Liver (tissue), 8 donors: ENCODE measurements at regions not wholly inside any gene's neighbourhood (a gene's known extent, or its start where the extent isn't known, plus 50 kb on each side); places are given as distances from the start of the nearest gene placed in this dataset.

Experiments
- DNase-seq: peaks from one replicate; pipeline ENCODE4 v3.0.0-alpha.2; 2017; ENCODE audit warnings: low spot score
- H3K27ac ChIP-seq, 2 donors: one replicate each; pipeline ENCODE4 v1.7.0; 2013; ENCODE audit warnings: inconsistent platforms in 2 of 2, low read length in 2 of 2, control low read depth in 1 of 2, low read depth in 1 of 2, mild to moderate bottlenecking in 1 of 2
- H3K27me3 ChIP-seq, 4 donors: one replicate each; pipeline versions ENCODE4 v1.6.1 to v1.7.0; 2013; ENCODE audit warnings: low read length in 3 of 4, inconsistent platforms in 1 of 4, mild to moderate bottlenecking in 1 of 4, moderate library complexity in 1 of 4; ENCODE audit not compliant: control insufficient read depth in 4 of 4, insufficient read depth in 4 of 4
- H3K36me3 ChIP-seq, 4 donors: one replicate each; pipeline versions ENCODE4 v1.6.1 to v1.7.0; 2013; ENCODE audit warnings: low read length in 3 of 4, mild to moderate bottlenecking in 3 of 4, low read depth in 1 of 4, moderate library complexity in 1 of 4; ENCODE audit not compliant: control insufficient read depth in 4 of 4, insufficient read depth in 3 of 4
- H3K4me1 ChIP-seq, 4 donors: one replicate each; pipeline versions ENCODE4 v1.6.1 to v1.7.0; 2013; ENCODE audit warnings: low read length in 3 of 4, mild to moderate bottlenecking in 3 of 4, moderate library complexity in 1 of 4; ENCODE audit not compliant: control insufficient read depth in 4 of 4, insufficient read depth in 4 of 4
- H3K4me3 ChIP-seq, 3 donors: one replicate each; pipeline versions ENCODE4 v1.6.1 to v1.7.0; 2013; ENCODE audit warnings: low read length in 3 of 3, control low read depth in 1 of 3, low read depth in 1 of 3, mild to moderate bottlenecking in 1 of 3
- H3K9ac ChIP-seq, 2 donors: one replicate each; pipeline ENCODE4 v1.7.0; 2013; ENCODE audit warnings: low read length in 2 of 2, mild to moderate bottlenecking in 2 of 2, moderate library complexity in 2 of 2, control low read depth in 1 of 2, low read depth in 1 of 2
- H3K9me3 ChIP-seq, 4 donors: one replicate each; pipeline versions ENCODE4 v1.6.1 to v1.7.0; 2013; ENCODE audit warnings: low read length in 3 of 4; ENCODE audit not compliant: control insufficient read depth in 4 of 4
- CTCF ChIP-seq: fragments of 150-350 bp; IDR thresholded peaks from 2 replicates; pipeline ENCODE4 v1.5.1; 2017; ENCODE audit warnings: improper control_type of control experiment, low read depth, low read length; ENCODE audit not compliant: missing input control
- EGR1 ChIP-seq, 2 donors: IDR thresholded peaks; 2 replicates each; pipeline ENCODE4 v1.6.1; 2016 to 2018; ENCODE audit warnings: antibody characterized with exemption in 2 of 2, low read depth in 2 of 2
- FOXA1 ChIP-seq: IDR thresholded peaks from 2 replicates; pipeline ENCODE4 v1.6.1; 2016; ENCODE audit warnings: antibody characterized with exemption
- FOXA2 ChIP-seq: IDR thresholded peaks from 2 replicates; pipeline ENCODE4 v1.6.1; 2016; ENCODE audit warnings: antibody characterized with exemption
- GABPA ChIP-seq, 2 donors: IDR thresholded peaks in 1 of 2; conservative IDR thresholded peaks in 1 of 2; 2 replicates each; pipeline ENCODE4 v1.6.1; 2016; ENCODE audit warnings: antibody characterized with exemption in 2 of 2, mild to moderate bottlenecking in 1 of 2, moderate library complexity in 1 of 2
- HNF4A ChIP-seq, 2 donors: conservative IDR thresholded peaks; 2 replicates each; pipeline ENCODE4 v1.6.1; 2016; ENCODE audit warnings: antibody characterized with exemption in 2 of 2, mild to moderate bottlenecking in 2 of 2
- HNF4G ChIP-seq: IDR thresholded peaks from 2 replicates; pipeline ENCODE4 v1.6.1; 2016; ENCODE audit warnings: antibody characterized with exemption
- JUND ChIP-seq, 2 donors: IDR thresholded peaks; 2 replicates each; pipeline ENCODE4 v1.6.1; 2016; ENCODE audit warnings: antibody characterized with exemption in 2 of 2
- NR2F2 ChIP-seq: IDR thresholded peaks from 2 replicates; pipeline ENCODE4 v1.6.1; 2016; ENCODE audit warnings: antibody characterized with exemption
- RAD21 ChIP-seq, 2 donors: IDR thresholded peaks; 2 replicates each; pipeline ENCODE4 v1.6.1; 2016; ENCODE audit warnings: antibody characterized with exemption in 2 of 2, mild to moderate bottlenecking in 2 of 2
- RXRA ChIP-seq, 2 donors: IDR thresholded peaks; 2 replicates each; pipeline ENCODE4 v1.6.1; 2017 to 2018; ENCODE audit warnings: antibody characterized with exemption in 2 of 2, mild to moderate bottlenecking in 1 of 2
- SP1 ChIP-seq: IDR thresholded peaks from 2 replicates; pipeline ENCODE4 v1.6.1; 2018; ENCODE audit warnings: antibody characterized with exemption, mild to moderate bottlenecking
- TAF1 ChIP-seq: conservative IDR thresholded peaks from 2 replicates; pipeline ENCODE4 v1.6.1; 2016; ENCODE audit warnings: antibody characterized with exemption, mild to moderate bottlenecking
- YY1 ChIP-seq: IDR thresholded peaks from 2 replicates; pipeline ENCODE4 v1.6.1; 2016; ENCODE audit warnings: antibody characterized with exemption, mild to moderate bottlenecking
- WGBS: extraction: QIAGEN DNeasy Blood & Tissue Kit; methylation state at CpG from one replicate; pipeline ENCODE4 v1.1.7; 2013; 5-methylcytosine and 5-hydroxymethylcytosine counted together
- TF ChIP-seq, protein P1 (sequence below): IDR thresholded peaks from 2 replicates; pipeline ENCODE4 v1.6.1; 2016; ENCODE audit warnings: antibody characterized with exemption, mild to moderate bottlenecking
- TF ChIP-seq, protein P2 (sequence below): IDR thresholded peaks from 2 replicates; pipeline ENCODE4 v1.6.1; 2016; ENCODE audit warnings: antibody characterized with exemption
- TF ChIP-seq, protein P3 (sequence below): IDR thresholded peaks from 2 replicates; pipeline ENCODE4 v1.6.1; 2016; ENCODE audit warnings: antibody characterized with exemption
- TF ChIP-seq, protein P4 (sequence below): IDR thresholded peaks from 2 replicates; pipeline ENCODE4 v1.6.1; 2016; ENCODE audit warnings: antibody characterized with exemption
- donor health status: healthy.
- donor health status: healthy.
- donor health status: healthy.
- donor health status: healthy.
- donor health status: healthy.

- TF ChIP-seq YY1 (no peak), CTCF (no peak), GABPA (IDR thresholded peaks at IDR 0.05 in 1 of 2, conservative IDR thresholded peaks at IDR 0.05 in 1 of 2) (no peak), SP1 (no peak), HNF4A (conservative IDR thresholded peaks at IDR 0.05) (no peak), FOXA1 (no peak), RXRA (IDR thresholded peaks at IDR 0.05) (no peak), EGR1 (IDR thresholded peaks at IDR 0.05; ENCODE audit: low read depth in 2 of 2) (no peak), FOXA2 (no peak), HNF4G (no peak), JUND (IDR thresholded peaks at IDR 0.05) (no peak), RAD21 (IDR thresholded peaks at IDR 0.05) (no peak), TAF1 (no peak), NR2F2 (no peak)
- TF ChIP-seq, protein P1, sequence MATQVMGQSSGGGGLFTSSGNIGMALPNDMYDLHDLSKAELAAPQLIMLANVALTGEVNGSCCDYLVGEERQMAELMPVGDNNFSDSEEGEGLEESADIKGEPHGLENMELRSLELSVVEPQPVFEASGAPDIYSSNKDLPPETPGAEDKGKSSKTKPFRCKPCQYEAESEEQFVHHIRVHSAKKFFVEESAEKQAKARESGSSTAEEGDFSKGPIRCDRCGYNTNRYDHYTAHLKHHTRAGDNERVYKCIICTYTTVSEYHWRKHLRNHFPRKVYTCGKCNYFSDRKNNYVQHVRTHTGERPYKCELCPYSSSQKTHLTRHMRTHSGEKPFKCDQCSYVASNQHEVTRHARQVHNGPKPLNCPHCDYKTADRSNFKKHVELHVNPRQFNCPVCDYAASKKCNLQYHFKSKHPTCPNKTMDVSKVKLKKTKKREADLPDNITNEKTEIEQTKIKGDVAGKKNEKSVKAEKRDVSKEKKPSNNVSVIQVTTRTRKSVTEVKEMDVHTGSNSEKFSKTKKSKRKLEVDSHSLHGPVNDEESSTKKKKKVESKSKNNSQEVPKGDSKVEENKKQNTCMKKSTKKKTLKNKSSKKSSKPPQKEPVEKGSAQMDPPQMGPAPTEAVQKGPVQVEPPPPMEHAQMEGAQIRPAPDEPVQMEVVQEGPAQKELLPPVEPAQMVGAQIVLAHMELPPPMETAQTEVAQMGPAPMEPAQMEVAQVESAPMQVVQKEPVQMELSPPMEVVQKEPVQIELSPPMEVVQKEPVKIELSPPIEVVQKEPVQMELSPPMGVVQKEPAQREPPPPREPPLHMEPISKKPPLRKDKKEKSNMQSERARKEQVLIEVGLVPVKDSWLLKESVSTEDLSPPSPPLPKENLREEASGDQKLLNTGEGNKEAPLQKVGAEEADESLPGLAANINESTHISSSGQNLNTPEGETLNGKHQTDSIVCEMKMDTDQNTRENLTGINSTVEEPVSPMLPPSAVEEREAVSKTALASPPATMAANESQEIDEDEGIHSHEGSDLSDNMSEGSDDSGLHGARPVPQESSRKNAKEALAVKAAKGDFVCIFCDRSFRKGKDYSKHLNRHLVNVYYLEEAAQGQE: no peak
- TF ChIP-seq, protein P2, sequence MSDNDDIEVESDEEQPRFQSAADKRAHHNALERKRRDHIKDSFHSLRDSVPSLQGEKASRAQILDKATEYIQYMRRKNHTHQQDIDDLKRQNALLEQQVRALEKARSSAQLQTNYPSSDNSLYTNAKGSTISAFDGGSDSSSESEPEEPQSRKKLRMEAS: no peak
- TF ChIP-seq, protein P3, sequence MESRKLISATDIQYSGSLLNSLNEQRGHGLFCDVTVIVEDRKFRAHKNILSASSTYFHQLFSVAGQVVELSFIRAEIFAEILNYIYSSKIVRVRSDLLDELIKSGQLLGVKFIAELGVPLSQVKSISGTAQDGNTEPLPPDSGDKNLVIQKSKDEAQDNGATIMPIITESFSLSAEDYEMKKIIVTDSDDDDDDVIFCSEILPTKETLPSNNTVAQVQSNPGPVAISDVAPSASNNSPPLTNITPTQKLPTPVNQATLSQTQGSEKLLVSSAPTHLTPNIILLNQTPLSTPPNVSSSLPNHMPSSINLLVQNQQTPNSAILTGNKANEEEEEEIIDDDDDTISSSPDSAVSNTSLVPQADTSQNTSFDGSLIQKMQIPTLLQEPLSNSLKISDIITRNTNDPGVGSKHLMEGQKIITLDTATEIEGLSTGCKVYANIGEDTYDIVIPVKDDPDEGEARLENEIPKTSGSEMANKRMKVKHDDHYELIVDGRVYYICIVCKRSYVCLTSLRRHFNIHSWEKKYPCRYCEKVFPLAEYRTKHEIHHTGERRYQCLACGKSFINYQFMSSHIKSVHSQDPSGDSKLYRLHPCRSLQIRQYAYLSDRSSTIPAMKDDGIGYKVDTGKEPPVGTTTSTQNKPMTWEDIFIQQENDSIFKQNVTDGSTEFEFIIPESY: no peak
- TF ChIP-seq, protein P4, sequence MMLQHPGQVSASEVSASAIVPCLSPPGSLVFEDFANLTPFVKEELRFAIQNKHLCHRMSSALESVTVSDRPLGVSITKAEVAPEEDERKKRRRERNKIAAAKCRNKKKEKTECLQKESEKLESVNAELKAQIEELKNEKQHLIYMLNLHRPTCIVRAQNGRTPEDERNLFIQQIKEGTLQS: no peak
- H3K9me3 ChIP-seq: no peaks in the 10 kb centered on the region
- H3K27me3 ChIP-seq: no peaks in the 10 kb centered on the region
- no peak for DNase-seq
- no peak overlapping the region for H3K9ac ChIP-seq
- H3K36me3 ChIP-seq: no peaks in the 10 kb centered on the region
- WGBS: over 99% methylated on average over 2 of the region's 2 CpGs
- no peak overlapping the region for H3K4me3 ChIP-seq
- no peak overlapping the region for H3K27ac ChIP-seq
- peaks cover 4 to 14% (median 8%) of the 10 kb centered on the region in 4 donors for H3K4me1 ChIP-seq
These were observed 242.4 kb downstream of the PLPP3 start for GRCh38 chr1:56336982-56337381.
